HepG2 (cell line): ENCODE measurements at regions not wholly inside any gene's neighbourhood (a gene's known extent, or its start where the extent isn't known, plus 50 kb on each side); places are given as distances from the start of the nearest gene placed in this dataset.

Experiments
- CBX2 ChIP-seq, 2 experiments: fragments of 200-600 bp in 1 of 2; sonication (generic); formaldehyde crosslinking in 1 of 2; IDR thresholded peaks; 2 replicates each; pipeline versions ENCODE4 v1.7.0 to v1.8.1; 2018 to 2022; ENCODE audit warnings: low read depth in 2 of 2, low read length in 1 of 2, mild to moderate bottlenecking in 1 of 2, missing genetic modification reagents in 1 of 2
- CTCF ChIP-seq: sonication (generic); formaldehyde crosslinking; IDR thresholded peaks from 2 replicates; pipeline ENCODE4 v1.5.0; 2020; ENCODE audit warnings: mild to moderate bottlenecking, missing genetic modification reagents, moderate library complexity
- FOXJ3 ChIP-seq: sonication (generic); formaldehyde crosslinking; IDR thresholded peaks from 2 replicates; pipeline ENCODE4 v1.4.0; 2020; ENCODE audit warnings: missing genetic modification reagents, mild to moderate bottlenecking, borderline replicate concordance
- MAX ChIP-seq: IDR thresholded peaks from 2 replicates; pipeline ENCODE4 v1.6.1; 2012; ENCODE audit warnings: inconsistent platforms
- NFKBIZ ChIP-seq: IDR thresholded peaks from 2 replicates; pipeline ENCODE4 v1.6.1; 2018; ENCODE audit warnings: missing genetic modification reagents, missing compliant biosample characterization
- POLR2A ChIP-seq, 2 experiments: IDR thresholded peaks; 2 replicates each; pipeline ENCODE4 v1.6.1; 2011; ENCODE audit warnings: low read depth in 2 of 2, low read length in 2 of 2, mild to moderate bottlenecking in 1 of 2, moderate library complexity in 1 of 2; ENCODE audit not compliant: insufficient read depth in 1 of 2
- RXRA ChIP-seq: sonication (generic); formaldehyde crosslinking; IDR thresholded peaks from 2 replicates; pipeline ENCODE4 v1.5.1; 2020; ENCODE audit warnings: missing genetic modification reagents
- ZBTB7A ChIP-seq: sonication (generic); formaldehyde crosslinking; IDR thresholded peaks from 2 replicates; pipeline ENCODE4 v1.8.0; 2022; ENCODE audit warnings: mild to moderate bottlenecking, missing genetic modification reagents
- ZNF83 ChIP-seq: sonication (generic); formaldehyde crosslinking; IDR thresholded peaks from 2 replicates; pipeline ENCODE4 v1.4.0; 2020; ENCODE audit warnings: missing genetic modification reagents, mild to moderate bottlenecking, borderline replicate concordance
- TF ChIP-seq, protein P1 (sequence below): sonication (generic); formaldehyde crosslinking; IDR thresholded peaks from 2 replicates; pipeline ENCODE4 v1.5.0; 2020; ENCODE audit warnings: missing genetic modification reagents
- TF ChIP-seq, protein P2 (sequence below): sonication (generic); formaldehyde crosslinking; conservative IDR thresholded peaks from 2 replicates; pipeline ENCODE4 v1.4.0; 2020; ENCODE audit warnings: missing genetic modification reagents
- TF ChIP-seq, protein P3 (sequence below): sonication (generic); formaldehyde crosslinking; IDR thresholded peaks from 2 replicates; pipeline ENCODE4 v1.4.0; 2020; ENCODE audit warnings: low read depth, mild to moderate bottlenecking, missing genetic modification reagents

DNA sequence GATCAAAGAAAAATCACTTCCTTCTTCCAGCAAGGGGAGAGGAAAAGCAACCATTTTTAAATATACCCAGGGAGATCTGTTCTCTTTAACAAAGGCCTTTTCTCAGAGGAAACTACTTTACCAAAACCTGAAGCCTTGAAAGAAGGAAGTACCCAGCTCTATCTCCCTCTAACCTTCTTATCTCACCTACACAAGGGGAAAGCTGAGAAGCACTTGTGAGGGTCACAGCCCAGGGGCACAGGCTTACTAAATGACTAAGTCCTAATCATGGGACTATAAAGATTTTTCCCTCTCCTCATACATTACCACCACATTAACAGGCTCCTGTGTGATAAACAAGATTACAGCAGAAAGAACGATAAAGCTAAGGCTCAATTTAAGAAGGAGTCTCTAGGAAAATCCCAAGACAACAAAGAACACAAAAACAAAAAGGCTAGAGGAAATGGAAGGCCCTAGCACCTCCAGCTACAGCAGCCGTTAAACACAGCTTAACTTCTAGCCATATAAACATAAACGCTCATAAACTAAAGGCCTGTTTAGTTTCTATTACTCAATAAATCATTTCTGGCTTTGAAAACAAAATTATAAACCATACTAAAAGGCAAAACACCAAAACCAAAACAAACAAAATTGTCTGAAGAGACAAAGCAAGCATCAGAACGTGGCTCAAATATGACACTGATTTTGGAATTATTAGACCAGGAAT lies 284.9 kb upstream of the ECI2 start:
- TF ChIP-seq MAX, result no peak
- no peak for TF ChIP-seq FOXJ3 (CRISPR knock-in tag)
- TF ChIP-seq POLR2A (IDR thresholded peaks at IDR 0.05; ENCODE audit: insufficient read depth in 1 of 2, low read depth in 2 of 2, low read length in 2 of 2), result no peak
- TF ChIP-seq, protein P1, sequence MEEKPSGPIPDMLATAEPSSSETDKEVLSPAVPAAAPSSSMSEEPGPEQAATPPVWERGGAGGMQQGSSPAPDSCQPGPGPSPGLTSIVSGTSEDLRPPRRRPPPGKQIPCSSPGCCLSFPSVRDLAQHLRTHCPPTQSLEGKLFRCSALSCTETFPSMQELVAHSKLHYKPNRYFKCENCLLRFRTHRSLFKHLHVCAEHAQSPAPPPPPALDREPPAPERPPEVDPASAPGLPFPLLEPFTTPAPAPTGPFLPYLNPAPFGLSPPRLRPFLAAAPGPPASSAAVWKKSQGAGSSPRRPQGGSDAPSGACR, result no peak
- no peak for TF ChIP-seq CTCF (CRISPR knock-in tag)
- no peak for TF ChIP-seq CBX2 (IDR thresholded peaks at IDR 0.05; ENCODE audit: low read depth, low read length)
- no peak for TF ChIP-seq CBX2 (CRISPR knock-in tag; IDR thresholded peaks at IDR 0.05; ENCODE audit: low read depth)
- TF ChIP-seq ZNF83 (CRISPR knock-in tag), result no peak
- no peak for TF ChIP-seq ZBTB7A (CRISPR knock-in tag)
- TF ChIP-seq, protein P2, sequence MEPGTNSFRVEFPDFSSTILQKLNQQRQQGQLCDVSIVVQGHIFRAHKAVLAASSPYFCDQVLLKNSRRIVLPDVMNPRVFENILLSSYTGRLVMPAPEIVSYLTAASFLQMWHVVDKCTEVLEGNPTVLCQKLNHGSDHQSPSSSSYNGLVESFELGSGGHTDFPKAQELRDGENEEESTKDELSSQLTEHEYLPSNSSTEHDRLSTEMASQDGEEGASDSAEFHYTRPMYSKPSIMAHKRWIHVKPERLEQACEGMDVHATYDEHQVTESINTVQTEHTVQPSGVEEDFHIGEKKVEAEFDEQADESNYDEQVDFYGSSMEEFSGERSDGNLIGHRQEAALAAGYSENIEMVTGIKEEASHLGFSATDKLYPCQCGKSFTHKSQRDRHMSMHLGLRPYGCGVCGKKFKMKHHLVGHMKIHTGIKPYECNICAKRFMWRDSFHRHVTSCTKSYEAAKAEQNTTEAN (CRISPR knock-in tag), result no peak
- TF ChIP-seq NFKBIZ, result no peak
- TF ChIP-seq, protein P3, sequence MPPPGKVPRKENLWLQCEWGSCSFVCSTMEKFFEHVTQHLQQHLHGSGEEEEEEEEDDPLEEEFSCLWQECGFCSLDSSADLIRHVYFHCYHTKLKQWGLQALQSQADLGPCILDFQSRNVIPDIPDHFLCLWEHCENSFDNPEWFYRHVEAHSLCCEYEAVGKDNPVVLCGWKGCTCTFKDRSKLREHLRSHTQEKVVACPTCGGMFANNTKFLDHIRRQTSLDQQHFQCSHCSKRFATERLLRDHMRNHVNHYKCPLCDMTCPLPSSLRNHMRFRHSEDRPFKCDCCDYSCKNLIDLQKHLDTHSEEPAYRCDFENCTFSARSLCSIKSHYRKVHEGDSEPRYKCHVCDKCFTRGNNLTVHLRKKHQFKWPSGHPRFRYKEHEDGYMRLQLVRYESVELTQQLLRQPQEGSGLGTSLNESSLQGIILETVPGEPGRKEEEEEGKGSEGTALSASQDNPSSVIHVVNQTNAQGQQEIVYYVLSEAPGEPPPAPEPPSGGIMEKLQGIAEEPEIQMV (CRISPR knock-in tag), result no peak
- TF ChIP-seq RXRA (CRISPR knock-in tag), result no peak
